Body of pancreas (tissue), 4 donors: ENCODE measurements at regions not wholly inside any gene's neighbourhood (a gene's known extent, or its start where the extent isn't known, plus 50 kb on each side); places are given as distances from the start of the nearest gene placed in this dataset.

ENCODE experiments used
- POLR2A ChIP-seq, 3 donors: fragments of 450-650 bp; IDR thresholded peaks; one replicate each; pipeline ENCODE4 v1.6.1; 2016; ENCODE audit warnings: antibody characterized with exemption in 3 of 3, mild to moderate bottlenecking in 2 of 3
- TF ChIP-seq, protein P1 (sequence below), 7 experiments: fragments of 450-650 bp in 4 of 7; fragments of 200-600 bp in 3 of 7; sonication (generic) in 3 of 7; IDR thresholded peaks; one replicate each; pipeline ENCODE4 v1.5.1; 2016 to 2019; ENCODE audit warnings: antibody characterized with exemption in 7 of 7

DNA sequence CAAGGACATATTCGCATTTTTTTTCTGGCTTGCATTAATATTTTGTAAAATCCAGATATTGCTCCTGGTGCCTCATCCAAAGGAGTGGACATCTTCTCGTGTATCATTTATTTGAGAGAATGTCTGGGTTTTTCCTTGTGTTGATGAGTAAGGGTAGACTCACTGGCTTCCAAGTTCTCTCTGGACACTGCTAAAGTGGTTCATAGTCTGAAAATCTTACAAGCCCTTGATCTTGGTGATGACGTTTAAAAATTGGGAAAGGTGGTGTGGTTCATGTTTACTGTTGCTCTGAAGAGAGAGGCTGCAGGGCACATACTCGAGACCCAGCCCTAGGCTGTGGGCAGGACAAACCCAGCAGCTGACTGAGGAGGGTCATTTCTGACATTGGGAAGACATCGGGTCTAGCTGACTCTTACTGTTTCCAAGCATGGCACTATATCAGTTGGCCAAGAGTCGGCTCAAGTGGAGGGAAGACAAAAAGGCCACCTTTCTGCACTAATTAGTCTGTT is 296.2 kb downstream of the LMX1A start:
- TF ChIP-seq, protein P1, sequence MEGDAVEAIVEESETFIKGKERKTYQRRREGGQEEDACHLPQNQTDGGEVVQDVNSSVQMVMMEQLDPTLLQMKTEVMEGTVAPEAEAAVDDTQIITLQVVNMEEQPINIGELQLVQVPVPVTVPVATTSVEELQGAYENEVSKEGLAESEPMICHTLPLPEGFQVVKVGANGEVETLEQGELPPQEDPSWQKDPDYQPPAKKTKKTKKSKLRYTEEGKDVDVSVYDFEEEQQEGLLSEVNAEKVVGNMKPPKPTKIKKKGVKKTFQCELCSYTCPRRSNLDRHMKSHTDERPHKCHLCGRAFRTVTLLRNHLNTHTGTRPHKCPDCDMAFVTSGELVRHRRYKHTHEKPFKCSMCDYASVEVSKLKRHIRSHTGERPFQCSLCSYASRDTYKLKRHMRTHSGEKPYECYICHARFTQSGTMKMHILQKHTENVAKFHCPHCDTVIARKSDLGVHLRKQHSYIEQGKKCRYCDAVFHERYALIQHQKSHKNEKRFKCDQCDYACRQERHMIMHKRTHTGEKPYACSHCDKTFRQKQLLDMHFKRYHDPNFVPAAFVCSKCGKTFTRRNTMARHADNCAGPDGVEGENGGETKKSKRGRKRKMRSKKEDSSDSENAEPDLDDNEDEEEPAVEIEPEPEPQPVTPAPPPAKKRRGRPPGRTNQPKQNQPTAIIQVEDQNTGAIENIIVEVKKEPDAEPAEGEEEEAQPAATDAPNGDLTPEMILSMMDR (IDR thresholded peaks at IDR 0.05) = no peak
- no peak for TF ChIP-seq POLR2A (IDR thresholded peaks at IDR 0.05)
